Upper lobe of right lung (tissue), 1 donor: ENCODE measurements at regions not wholly inside any gene's neighbourhood (a gene's known extent, or its start where the extent isn't known, plus 50 kb on each side); places are given as distances from the start of the nearest gene placed in this dataset.
"Not testable (repeated sequence)": the region's sequence is repeated elsewhere in the genome, so short reads cannot be mapped to it uniquely, and the experiment has no call there.

Source experiments
- ATAC-seq: fragments of 200-7000 bp; cut with Tn5 transposase; one replicate; pipeline ENCODE4 v1.9.1; 2020; ENCODE audit warnings: mild to moderate bottlenecking, moderate library complexity
- DNase-seq: peaks from one replicate; pipeline ENCODE4 v3.0.0-alpha.2; 2020
- H3K27ac ChIP-seq: fragments of 200-600 bp; one replicate; pipeline ENCODE4 v1.8.0; 2022
- H3K27me3 ChIP-seq: fragments of 200-600 bp; one replicate; pipeline ENCODE4 v1.8.0; 2022; ENCODE audit warnings: mild to moderate bottlenecking
- H3K36me3 ChIP-seq: fragments of 200-600 bp; one replicate; pipeline ENCODE4 v1.8.0; 2022
- H3K4me1 ChIP-seq: fragments of 200-600 bp; one replicate; pipeline ENCODE4 v1.8.0; 2022
- H3K4me3 ChIP-seq: fragments of 200-600 bp; one replicate; pipeline ENCODE4 v1.8.0; 2022; ENCODE audit warnings: mild to moderate bottlenecking
- H3K9me3 ChIP-seq: fragments of 200-600 bp; one replicate; pipeline ENCODE4 v1.8.0; 2022
- intact Hi-C: fragments of 100-400 bp; cut with DNase I; formaldehyde crosslinking; loops from one replicate; pipeline ENCODE4 v1.11.0; 2022
- TF ChIP-seq, protein P1 (sequence below): fragments of 200-600 bp; IDR thresholded peaks from one replicate; pipeline ENCODE4 v1.8.0; 2022; ENCODE audit warnings: antibody characterized with exemption
- donor health status: DM: no; HTN: yes; CAD: no; lungs with severe emphysema.

DNA sequence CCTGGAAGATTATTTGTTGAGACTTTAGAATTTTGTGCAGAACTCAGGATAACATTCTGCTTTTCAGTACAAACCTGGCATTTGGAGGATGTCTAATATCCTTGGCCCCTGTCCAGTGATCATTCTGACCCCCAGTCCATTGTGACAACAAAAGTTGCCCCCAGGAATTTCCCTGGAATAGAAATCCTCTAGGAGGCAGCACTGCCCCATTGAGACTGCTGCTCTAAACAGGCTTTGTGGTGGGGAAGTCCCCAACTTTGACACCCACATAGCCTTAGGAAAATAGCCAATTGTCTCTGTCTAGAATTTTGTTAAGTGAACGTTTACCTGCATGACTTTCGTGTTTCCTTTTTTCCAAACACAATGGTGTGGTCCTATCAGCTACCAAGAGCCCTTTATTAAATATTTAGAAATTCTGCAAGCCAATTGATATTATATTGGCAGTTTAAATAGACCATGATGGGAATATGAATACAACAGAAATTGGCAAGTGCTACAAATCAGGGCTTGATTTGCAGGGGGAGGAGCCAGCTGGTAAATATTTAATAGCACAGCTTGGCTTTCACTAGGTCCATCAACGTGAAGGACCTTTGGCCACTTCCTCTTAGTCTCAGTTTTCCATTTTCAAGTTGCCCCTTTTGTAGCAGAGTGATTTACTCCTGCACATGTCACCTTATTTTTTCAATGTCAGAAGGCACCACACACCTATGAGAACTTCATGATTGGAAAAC, 451.7 kb downstream of the EFNB2 start:
- Histone ChIP-seq H3K4me3 (no peak overlapping the region), H3K27ac (no peak overlapping the region), H3K4me1 (no peaks in the 10 kb centered on the region), H3K27me3 (no peaks in the 10 kb centered on the region), H3K36me3 (no peaks in the 10 kb centered on the region), H3K9me3 (no peaks in the 10 kb centered on the region)
- no peak for DNase-seq
- intact Hi-C loops: no loop called here
- TF ChIP-seq, protein P1, sequence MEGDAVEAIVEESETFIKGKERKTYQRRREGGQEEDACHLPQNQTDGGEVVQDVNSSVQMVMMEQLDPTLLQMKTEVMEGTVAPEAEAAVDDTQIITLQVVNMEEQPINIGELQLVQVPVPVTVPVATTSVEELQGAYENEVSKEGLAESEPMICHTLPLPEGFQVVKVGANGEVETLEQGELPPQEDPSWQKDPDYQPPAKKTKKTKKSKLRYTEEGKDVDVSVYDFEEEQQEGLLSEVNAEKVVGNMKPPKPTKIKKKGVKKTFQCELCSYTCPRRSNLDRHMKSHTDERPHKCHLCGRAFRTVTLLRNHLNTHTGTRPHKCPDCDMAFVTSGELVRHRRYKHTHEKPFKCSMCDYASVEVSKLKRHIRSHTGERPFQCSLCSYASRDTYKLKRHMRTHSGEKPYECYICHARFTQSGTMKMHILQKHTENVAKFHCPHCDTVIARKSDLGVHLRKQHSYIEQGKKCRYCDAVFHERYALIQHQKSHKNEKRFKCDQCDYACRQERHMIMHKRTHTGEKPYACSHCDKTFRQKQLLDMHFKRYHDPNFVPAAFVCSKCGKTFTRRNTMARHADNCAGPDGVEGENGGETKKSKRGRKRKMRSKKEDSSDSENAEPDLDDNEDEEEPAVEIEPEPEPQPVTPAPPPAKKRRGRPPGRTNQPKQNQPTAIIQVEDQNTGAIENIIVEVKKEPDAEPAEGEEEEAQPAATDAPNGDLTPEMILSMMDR: peak; percentile 60
- peak; percentile 88 for ATAC-seq

DNA sequence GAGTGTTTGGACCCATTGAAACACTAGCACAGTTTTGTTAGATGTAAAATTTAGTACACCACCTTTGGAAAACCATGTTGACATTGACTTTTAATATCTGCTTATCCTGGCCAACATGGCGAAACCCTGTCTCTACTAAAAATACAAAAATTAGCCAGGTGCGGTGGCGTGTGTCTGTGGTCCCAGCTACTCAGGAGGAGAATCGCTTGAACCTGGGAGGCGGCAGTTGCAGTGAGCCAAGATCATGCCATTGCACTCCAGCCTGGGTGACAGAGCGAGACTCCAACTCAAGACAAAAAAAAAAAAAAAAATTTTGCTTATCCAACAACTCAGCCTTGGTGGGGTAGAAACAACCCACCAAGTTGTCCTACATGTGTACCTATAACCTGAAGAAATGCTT, 454.2 kb downstream of the EFNB2 start:
- ATAC-seq, H3K27ac ChIP-seq, H3K4me1 ChIP-seq, H3K36me3 ChIP-seq, DNase-seq, H3K27me3 ChIP-seq, H3K9me3 ChIP-seq, H3K4me3 ChIP-seq, intact Hi-C loops: not testable (repeated sequence)

DNA sequence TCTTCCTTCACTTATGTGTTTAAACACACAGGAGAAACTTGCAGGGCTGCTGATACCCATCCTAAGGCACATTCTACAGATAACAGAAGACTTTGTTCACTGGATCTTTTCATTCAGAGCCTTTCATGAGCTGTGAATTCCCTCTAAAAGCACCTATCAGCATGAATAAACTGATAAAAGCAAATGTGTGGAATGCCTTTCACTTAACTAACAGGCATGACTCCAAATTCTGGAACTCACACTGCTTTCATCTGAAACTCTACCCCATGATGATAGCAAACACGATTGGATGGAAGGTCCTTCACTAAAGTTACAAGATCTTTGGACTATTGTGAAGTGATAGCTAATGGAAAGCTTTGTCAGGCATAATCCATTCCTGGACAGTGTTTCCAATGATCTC, 457.3 kb downstream of the EFNB2 start:
- no peak for ATAC-seq
- Histone ChIP-seq H3K4me1 (no peaks in the 10 kb centered on the region), H3K36me3 (no peaks in the 10 kb centered on the region), H3K9me3 (no peaks in the 10 kb centered on the region), H3K27me3 (no peaks in the 10 kb centered on the region), H3K4me3 (no peak overlapping the region), H3K27ac (no peak overlapping the region)
- no peak for DNase-seq
- intact Hi-C loops: no loop called here
- TF ChIP-seq, protein P1: no peak

DNA sequence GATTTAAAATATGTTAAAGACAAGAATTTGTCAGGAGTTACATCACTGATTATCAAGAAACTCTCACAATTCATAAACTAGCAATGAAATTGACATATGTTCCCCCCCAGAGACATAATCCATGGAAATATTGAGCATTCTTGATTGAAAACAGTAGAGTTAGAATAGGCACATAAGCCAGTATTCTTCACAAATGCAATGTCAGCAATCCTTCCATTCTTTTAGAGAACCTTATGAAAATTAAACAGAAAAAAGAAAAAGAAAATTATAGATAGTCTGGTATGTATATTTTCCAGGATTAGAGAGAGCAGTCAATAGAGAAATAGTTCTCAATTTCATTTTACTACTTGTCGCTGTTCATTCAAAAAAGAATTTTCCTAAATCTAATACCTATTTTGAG, 458.4 kb downstream of the EFNB2 start:
- Histone ChIP-seq H3K9me3 (no peaks in the 10 kb centered on the region), H3K27ac (no peak overlapping the region), H3K27me3 (no peaks in the 10 kb centered on the region), H3K4me1 (no peaks in the 10 kb centered on the region), H3K36me3 (no peaks in the 10 kb centered on the region), H3K4me3 (no peak overlapping the region)
- ATAC-seq: no peak
- DNase-seq: no peak
- TF ChIP-seq, protein P1: no peak
- intact Hi-C loops: no loop called here

DNA sequence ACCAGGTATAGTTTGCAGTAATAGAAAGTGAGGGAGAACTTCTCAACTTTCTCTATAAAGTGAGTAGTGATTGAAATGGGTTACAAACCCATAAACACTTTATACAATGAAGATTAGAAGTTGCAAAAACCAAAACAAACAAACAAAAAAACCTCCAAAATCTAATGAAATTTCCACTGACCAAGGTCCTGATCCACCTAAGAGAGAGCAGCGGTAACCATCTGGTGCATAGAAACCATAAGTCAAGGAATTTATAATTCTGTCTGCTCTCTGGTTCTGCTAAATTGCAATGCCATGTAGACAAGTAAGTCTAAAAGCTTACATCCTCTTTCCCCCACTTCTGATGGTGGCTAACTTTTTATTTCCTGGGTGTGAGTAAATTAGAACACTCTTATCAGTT, 463.4 kb downstream of the EFNB2 start:
- Histone ChIP-seq H3K27me3 (no peaks in the 10 kb centered on the region), H3K4me1 (no peaks in the 10 kb centered on the region), H3K36me3 (no peaks in the 10 kb centered on the region), H3K4me3 (no peak overlapping the region), H3K27ac (no peak overlapping the region), H3K9me3 (no peaks in the 10 kb centered on the region)
- TF ChIP-seq, protein P1: no peak
- DNase-seq: no peak
- intact Hi-C loops: no loop called here
- no peak for ATAC-seq

DNA sequence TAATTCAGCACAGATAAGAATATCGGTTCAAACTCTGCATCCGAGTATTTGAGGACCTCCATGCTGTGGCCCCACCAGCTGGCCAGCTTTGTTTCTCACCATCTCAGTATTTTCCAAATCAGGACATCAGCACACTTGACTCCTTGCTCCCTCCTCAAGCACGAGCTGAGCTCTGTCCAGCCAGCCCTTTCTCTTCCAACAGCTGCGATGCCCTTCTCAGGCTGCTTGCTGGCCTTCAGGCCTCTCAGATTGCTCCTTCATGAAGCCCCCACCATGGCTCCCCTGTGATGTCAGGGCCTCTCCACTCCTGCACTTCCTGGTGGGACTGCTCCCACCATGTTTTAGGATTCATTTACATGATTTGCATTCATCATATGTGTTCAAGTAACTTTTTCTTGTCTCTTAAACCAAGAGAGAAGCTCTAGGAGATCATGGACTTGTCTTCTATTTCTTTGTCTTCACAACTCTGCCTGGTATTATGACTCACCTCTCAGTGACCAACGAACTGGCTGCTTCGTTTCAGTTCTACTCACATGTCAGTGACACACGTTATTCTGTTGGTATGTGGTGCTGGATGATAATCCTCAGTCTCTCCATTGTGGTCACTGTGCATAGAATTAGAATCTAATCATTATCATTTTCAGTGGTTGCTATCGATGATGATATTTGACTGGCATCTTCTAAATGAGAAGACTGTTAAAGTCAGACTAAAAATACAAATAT, 471.7 kb downstream of the EFNB2 start:
- intact Hi-C loops: no loop called here
- TF ChIP-seq, protein P1: no peak
- Histone ChIP-seq H3K27me3 (no peaks in the 10 kb centered on the region), H3K9me3 (no peaks in the 10 kb centered on the region), H3K27ac (no peak overlapping the region), H3K36me3 (no peaks in the 10 kb centered on the region), H3K4me1 (no peaks in the 10 kb centered on the region), H3K4me3 (no peak overlapping the region)
- DNase-seq (no peak), ATAC-seq (no peak)
